ENCODE measurements at regions not wholly inside any gene's neighbourhood (a gene's known extent, or its start where the extent isn't known, plus 50 kb on each side); places are given as distances from the start of the nearest gene placed in this dataset.

DNA sequence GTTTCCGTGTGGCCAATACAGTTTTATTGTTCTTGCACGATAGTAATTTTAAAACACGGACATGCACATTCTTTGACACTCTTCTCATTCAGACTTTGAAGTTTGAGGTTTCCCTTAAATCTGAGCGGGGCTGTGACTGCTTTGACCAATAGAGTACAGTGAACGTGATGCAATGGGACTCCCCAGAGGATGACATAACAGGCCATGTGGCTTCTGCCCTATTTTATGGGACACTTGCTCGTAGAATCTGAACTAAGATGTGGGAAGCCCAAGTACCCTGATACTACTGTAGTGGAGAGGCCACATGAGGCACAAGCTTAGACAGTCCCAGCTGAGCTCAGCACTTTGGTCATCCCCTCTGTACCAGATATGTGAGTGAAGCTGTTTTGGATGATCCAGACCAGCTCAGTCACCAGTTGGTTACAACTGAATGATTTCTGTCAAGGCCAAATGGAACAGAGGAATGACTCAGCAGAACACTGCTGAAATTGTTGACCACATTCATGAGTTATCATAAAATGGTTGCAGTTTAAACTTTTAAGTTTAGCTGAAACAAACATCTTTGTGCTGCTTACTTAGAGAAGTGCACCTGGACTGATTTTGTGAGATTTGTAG lies 279.4 kb downstream of the RFPL4B start:
- Histone ChIP-seq H3K36me3 (no peaks in the 10 kb centered on the region), H3K27ac (no peak overlapping the region), H3K27me3 (replicated peaks) (no peaks in the 10 kb centered on the region), H3K4me1 (replicated peaks) (peaks cover 6% of the 10 kb centered on the region), H3K9me3 (replicated peaks) (no peaks in the 10 kb centered on the region), H3K4me3 (no peak overlapping the region)
- DNase-seq (ENCODE audit: low read depth in 1 of 2, low spot score in 2 of 2), result no peak

DNA sequence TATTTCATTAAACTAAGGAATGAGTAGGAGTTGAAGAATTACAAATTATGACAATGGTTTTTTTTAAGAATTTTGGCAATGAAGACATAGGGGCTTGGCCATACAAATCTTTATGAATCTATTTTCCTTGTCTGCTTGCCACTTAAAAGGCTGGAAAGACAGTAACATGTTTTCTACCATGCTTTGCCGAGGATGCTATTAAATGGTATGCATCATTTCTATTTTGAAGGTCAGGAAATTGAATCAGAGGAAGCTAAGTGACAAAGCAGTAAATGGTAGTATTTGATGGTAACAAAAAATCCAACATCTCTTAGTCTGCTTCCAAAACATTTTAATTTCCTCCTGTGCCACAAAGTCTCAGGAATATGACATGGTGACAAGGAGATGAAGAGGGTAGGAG lies 287.2 kb downstream of the RFPL4B start:
- H3K4me3 ChIP-seq, result no peak overlapping the region
- H3K27me3 ChIP-seq (replicated peaks), result no peaks in the 10 kb centered on the region
- peaks cover 32% of the 10 kb centered on the region for H3K4me1 ChIP-seq (replicated peaks)
- H3K36me3 ChIP-seq, result no peaks in the 10 kb centered on the region
- no peaks in the 10 kb centered on the region for H3K9me3 ChIP-seq (replicated peaks)
- no peak overlapping the region for H3K27ac ChIP-seq
- DNase-seq (ENCODE audit: low read depth in 1 of 2, low spot score in 2 of 2), result no peak

DNA sequence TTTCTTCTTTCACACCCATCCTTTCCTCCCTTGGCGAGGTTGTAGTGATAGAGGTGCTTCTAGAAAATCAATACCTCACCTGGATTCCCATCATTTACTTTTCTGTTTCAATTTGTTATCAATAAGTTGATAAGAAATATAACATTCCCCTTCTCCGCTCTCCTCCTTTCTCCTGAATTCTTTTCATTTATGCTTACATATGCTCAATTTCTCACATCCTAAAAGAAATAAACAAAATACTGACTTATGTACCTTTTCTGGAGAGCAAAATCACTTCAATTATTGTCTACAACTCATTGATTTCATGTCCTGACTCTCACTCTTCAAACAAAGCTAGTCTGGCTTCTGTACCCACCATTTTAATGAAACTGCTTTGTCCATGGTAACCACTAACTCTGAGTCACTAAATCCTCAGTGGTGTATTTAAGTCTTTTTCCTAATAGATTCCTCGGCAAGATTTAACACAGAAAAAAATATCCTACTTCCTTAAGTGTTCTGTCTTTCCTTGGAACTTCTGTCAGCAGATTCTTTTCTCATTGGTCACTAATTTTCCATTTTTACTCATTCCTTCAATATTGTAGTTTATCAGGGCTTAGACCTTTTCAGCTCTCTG lies 289.6 kb downstream of the RFPL4B start:
- peaks cover 41% of the 10 kb centered on the region for H3K4me1 ChIP-seq (replicated peaks)
- DNase-seq (ENCODE audit: low read depth in 1 of 2, low spot score in 2 of 2), result peak in 1 of 2 experiments; percentile 77
- H3K27ac ChIP-seq, result peak overlapping the region; percentile 53

DNA sequence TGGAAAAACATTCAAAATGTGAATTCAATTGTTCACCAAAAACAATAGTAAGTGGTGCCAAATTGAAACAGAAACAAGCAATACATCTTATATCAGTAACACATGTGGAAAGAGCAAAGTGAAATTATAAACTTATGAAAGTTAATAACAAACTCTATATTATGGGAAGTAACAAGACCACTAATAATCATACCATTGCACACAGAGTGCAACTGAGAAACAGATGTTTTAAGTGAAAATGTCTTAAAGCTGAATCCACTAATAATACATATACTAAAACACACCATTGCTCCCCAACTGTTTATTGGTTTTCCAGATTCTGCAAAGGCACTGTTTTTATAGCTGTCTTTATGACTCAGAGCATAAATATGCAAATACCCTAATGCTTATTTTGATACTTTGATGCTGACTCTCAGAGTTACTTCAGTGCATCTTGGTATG lies 292.3 kb downstream of the RFPL4B start:
- no peaks in the 10 kb centered on the region for H3K36me3 ChIP-seq
- DNase-seq (ENCODE audit: low read depth in 1 of 2, low spot score in 2 of 2), result peak in 1 of 2 experiments; percentile 79
- H3K27ac ChIP-seq, result no peak overlapping the region; the same call in 1 of the 2 replicates
- peaks cover 41% of the 10 kb centered on the region for H3K4me1 ChIP-seq (replicated peaks)
- H3K27me3 ChIP-seq (replicated peaks), result no peaks in the 10 kb centered on the region
- no peaks in the 10 kb centered on the region for H3K9me3 ChIP-seq (replicated peaks)
- H3K4me3 ChIP-seq, result no peak overlapping the region

More for the DNA sequence above, 289.6 kb downstream of the RFPL4B start:
- H3K9me3 ChIP-seq (replicated peaks), result no peaks in the 10 kb centered on the region
- H3K27me3 ChIP-seq (replicated peaks), result no peaks in the 10 kb centered on the region
- no peak overlapping the region for H3K4me3 ChIP-seq
- no peaks in the 10 kb centered on the region for H3K36me3 ChIP-seq

DNA sequence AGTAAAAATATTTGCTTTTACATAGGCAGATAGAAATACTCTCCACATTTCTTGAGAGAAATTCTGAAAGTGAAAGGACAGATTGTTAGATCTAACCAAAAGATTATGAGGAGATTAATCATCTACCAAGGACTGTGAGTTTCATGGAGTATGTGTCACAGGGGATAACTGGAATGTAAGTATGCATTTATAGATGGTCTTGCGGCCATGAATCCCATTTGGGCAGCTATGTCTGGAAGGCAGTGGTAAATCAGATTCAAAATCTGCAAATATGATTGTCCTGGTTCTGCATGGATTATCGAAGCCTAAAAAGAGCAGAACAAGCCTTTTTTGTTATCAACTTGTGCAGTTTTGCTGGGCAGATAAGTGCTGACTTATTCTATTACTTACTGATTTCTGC lies 293.8 kb downstream of the RFPL4B start:
- Histone ChIP-seq H3K36me3 (no peaks in the 10 kb centered on the region), H3K27me3 (replicated peaks) (no peaks in the 10 kb centered on the region), H3K4me3 (no peak overlapping the region), H3K4me1 (replicated peaks) (peaks cover 41% of the 10 kb centered on the region), H3K27ac (peak overlapping the region; percentile 16; the same call in 1 of the 2 replicates), H3K9me3 (replicated peaks) (no peaks in the 10 kb centered on the region)
- DNase-seq (ENCODE audit: low read depth in 1 of 2, low spot score in 2 of 2), result peak in 1 of 2 experiments; percentile 30

DNA sequence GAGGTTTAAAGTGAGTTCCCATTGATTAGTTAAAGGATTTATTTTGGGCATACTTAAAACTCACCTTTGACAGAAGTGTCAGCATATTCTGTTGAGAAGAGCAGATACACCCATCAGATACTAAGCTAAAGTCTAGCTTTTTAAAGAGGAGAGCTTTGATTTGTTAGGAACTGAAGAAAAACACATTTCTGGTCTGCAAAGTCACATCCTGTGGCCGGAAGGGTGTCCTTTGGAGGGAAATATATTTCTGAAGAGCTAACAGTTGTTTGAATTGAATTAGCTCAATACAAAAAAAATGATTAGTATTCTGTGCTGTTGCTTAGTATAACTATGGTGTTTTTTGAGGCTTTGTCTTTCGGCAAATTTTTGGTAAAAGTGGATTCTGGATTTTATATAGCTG lies 302.7 kb downstream of the RFPL4B start:
- H3K27ac ChIP-seq, result no peak overlapping the region
- H3K4me1 ChIP-seq (replicated peaks), result no peaks in the 10 kb centered on the region
- no peaks in the 10 kb centered on the region for H3K36me3 ChIP-seq
- DNase-seq (ENCODE audit: low read depth in 1 of 2, low spot score in 2 of 2), result no peak
- no peaks in the 10 kb centered on the region for H3K27me3 ChIP-seq (replicated peaks)
- H3K9me3 ChIP-seq (replicated peaks), result no peaks in the 10 kb centered on the region
- H3K4me3 ChIP-seq, result no peak overlapping the region

DNA sequence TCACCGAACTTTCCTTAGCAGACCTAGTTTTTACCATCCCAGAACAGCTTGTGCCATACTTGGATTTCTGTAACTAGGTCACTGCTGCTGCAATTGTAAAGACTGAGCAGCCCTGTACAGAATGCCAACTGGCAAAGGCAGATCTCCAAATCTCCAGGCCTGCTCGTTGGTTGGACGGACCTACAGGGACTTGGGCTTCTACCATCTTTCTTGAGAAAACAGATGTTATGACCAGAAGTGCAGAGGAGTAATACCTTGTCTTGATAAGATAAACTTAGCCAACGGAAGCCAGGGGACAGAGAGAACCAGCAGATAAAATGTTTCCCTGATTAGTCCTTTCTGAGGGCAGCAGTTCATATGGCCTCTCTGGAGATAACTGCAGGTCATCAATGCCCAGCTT lies 304.1 kb downstream of the RFPL4B start:
- Histone ChIP-seq H3K27ac (no peak overlapping the region), H3K36me3 (no peaks in the 10 kb centered on the region), H3K4me3 (no peak overlapping the region), H3K4me1 (replicated peaks) (no peaks in the 10 kb centered on the region), H3K27me3 (replicated peaks) (no peaks in the 10 kb centered on the region), H3K9me3 (replicated peaks) (no peaks in the 10 kb centered on the region)
- DNase-seq (ENCODE audit: low read depth in 1 of 2, low spot score in 2 of 2), result no peak

DNA sequence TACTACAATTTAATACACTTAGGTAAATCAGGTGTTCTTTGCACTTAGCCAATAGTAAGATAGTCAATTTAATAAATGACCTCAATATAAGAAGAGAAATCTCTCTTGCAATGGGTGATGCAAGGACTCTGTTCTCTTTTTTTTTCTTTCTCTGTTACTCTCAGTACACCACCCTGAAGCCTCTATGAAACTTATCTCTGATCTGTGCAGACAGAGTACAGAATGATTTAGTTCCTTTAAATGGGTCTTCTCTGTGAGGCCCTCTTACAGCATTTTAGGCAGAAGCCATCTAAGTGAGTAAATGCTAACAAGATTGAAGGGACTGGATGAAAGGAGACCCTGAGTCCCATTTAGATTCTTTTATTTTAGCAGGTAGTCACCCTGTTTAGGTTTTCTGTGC lies 312.8 kb downstream of the RFPL4B start:
- Histone ChIP-seq H3K27ac (no peak overlapping the region), H3K4me1 (replicated peaks) (no peaks in the 10 kb centered on the region), H3K36me3 (no peaks in the 10 kb centered on the region), H3K9me3 (replicated peaks) (no peaks in the 10 kb centered on the region), H3K4me3 (no peak overlapping the region), H3K27me3 (replicated peaks) (no peaks in the 10 kb centered on the region)
- DNase-seq (ENCODE audit: low read depth in 1 of 2, low spot score in 2 of 2), result no peak

DNA sequence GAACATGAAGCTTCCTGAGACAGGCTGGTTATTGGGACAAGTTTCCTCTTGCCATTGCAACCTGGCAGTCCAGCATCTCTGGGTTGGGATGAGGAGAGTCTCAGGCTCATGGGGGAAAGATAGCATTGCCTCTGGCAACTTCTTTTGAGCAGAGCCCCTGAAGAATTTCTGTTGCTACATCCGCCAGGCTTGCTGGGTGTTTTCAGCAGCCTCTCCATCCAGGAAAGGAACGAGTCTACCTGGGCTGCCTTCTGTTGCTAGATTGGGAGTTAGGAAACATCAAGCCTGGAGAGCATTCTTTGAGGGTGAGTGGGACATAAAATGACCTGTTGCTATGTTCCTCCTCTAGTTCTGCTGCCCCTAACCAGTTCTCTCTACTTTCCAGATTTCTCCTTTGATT lies 313.5 kb downstream of the RFPL4B start:
- no peak overlapping the region for H3K27ac ChIP-seq
- DNase-seq (ENCODE audit: low read depth in 1 of 2, low spot score in 2 of 2), result no peak
- no peaks in the 10 kb centered on the region for H3K36me3 ChIP-seq
- H3K27me3 ChIP-seq (replicated peaks), result no peaks in the 10 kb centered on the region
- no peaks in the 10 kb centered on the region for H3K9me3 ChIP-seq (replicated peaks)
- H3K4me1 ChIP-seq (replicated peaks), result no peaks in the 10 kb centered on the region
- H3K4me3 ChIP-seq, result no peak overlapping the region

DNA sequence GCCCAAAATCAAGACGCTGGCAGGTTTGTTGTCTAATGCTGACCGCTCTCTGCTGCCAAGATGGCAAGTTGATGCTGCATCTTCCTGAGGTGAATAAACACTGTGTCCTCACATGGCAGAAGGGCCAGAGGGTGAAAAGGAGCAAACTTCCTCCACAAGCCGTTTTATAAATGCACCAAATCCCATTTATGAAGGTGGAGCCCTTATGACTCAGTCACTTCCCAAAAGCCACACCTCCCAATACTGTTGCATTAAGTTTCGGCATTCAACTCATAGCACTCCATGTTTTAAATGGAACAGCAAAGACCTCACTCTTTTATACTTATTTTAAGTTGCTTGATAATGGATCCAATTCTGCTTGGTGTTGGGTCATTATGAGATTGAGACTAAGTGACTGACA lies 316.6 kb downstream of the RFPL4B start:
- Histone ChIP-seq H3K36me3 (no peaks in the 10 kb centered on the region), H3K4me3 (no peak overlapping the region), H3K9me3 (replicated peaks) (no peaks in the 10 kb centered on the region), H3K27ac (no peak overlapping the region), H3K27me3 (replicated peaks) (no peaks in the 10 kb centered on the region), H3K4me1 (replicated peaks) (no peaks in the 10 kb centered on the region)
- DNase-seq (ENCODE audit: low read depth in 1 of 2, low spot score in 2 of 2), result no peak

DNA sequence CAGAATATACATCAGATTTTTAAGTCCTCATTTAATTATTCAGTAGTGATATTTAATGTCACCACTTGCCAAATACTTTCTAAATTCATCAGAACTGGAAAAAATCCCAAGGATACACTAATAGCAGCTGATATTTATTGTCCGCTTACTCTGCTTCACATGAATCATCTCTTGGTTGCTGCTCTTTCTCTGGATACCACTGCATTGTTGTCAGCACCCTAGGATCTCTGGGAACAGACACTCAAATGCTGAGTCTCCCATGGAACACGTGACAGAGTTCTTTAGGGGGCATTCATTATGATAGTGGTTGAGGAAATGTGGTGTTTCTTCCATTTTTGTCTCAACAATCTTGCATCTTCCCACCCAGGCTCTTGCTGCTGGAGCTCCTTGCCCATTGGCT lies 318.0 kb downstream of the RFPL4B start:
- no peak for DNase-seq (ENCODE audit: low read depth in 1 of 2, low spot score in 2 of 2)
- Histone ChIP-seq H3K27me3 (replicated peaks) (no peaks in the 10 kb centered on the region), H3K9me3 (replicated peaks) (no peaks in the 10 kb centered on the region), H3K27ac (no peak overlapping the region), H3K36me3 (no peaks in the 10 kb centered on the region), H3K4me1 (replicated peaks) (no peaks in the 10 kb centered on the region), H3K4me3 (no peak overlapping the region)

DNA sequence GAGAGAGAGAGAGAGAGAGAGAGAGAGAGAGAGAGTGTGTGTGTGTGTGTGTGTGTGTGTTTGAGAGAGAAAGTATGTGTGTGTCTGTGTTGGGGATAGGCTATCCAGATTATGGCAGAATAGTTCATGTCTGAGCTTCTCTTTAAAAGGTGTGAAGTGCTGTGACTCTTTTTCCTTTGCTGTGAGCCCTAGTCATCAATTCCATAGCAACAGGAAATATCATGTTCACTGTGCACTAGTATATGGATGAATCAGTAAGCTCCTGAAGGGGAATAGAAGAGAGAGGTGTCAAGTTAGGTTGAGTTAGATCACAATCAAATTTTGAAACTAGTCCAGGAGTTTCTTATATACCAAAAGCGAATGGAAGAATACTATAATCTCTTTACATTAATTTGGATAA lies 318.7 kb downstream of the RFPL4B start:
- no peaks in the 10 kb centered on the region for H3K4me1 ChIP-seq (replicated peaks)
- no peaks in the 10 kb centered on the region for H3K27me3 ChIP-seq (replicated peaks)
- no peak for DNase-seq (ENCODE audit: low read depth in 1 of 2, low spot score in 2 of 2)
- no peak overlapping the region for H3K4me3 ChIP-seq
- H3K9me3 ChIP-seq (replicated peaks), result no peaks in the 10 kb centered on the region
- no peak overlapping the region for H3K27ac ChIP-seq
- no peaks in the 10 kb centered on the region for H3K36me3 ChIP-seq

DNA sequence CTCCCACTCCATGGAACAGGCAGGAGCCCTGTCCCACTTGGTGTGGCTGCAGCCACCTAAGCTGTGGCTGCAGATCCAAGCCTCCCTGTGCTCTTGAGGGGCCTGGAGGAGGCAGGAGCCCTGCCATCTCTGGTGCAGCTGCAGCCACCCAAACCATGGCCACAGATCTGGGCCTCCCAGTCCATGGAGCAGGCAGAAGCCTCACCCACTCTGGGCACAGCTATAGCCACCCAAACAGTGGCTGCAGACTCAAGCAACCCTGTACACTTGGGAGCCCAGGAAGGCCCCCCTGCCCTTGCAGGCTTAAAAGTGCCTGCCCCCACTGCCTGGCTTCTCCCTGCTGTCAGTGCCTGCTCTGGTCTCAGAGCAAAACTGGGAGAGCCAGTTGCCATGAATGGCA lies 320.3 kb downstream of the RFPL4B start:
- no peaks in the 10 kb centered on the region for H3K4me1 ChIP-seq (replicated peaks)
- H3K4me3 ChIP-seq, result no peak overlapping the region
- DNase-seq (ENCODE audit: low read depth in 1 of 2, low spot score in 2 of 2), result no peak
- no peaks in the 10 kb centered on the region for H3K9me3 ChIP-seq (replicated peaks)
- H3K27me3 ChIP-seq (replicated peaks), result no peaks in the 10 kb centered on the region
- H3K27ac ChIP-seq, result no peak overlapping the region
- H3K36me3 ChIP-seq, result no peaks in the 10 kb centered on the region

DNA sequence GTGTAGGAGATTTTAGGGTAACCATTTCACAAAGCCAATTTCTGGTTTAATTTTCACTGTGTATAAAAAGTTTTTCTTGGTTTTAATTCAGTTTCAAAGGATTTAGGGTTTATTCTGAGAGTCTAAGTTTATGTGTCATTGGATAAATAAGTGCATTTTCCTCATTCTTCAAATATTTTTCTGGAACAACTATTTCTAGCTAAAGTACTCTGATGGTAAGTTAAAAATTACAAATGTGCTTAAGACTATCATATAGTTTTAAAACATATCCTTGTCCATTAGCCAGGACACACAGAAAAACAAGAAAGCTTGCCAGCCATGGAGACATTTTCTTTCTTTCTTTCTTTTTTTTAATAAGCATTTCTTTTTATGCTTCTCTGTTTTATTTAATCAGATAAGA lies 333.0 kb downstream of the RFPL4B start:
- no peaks in the 10 kb centered on the region for H3K27me3 ChIP-seq (replicated peaks)
- H3K4me1 ChIP-seq (replicated peaks), result peaks cover 46% of the 10 kb centered on the region
- no peak overlapping the region for H3K4me3 ChIP-seq
- H3K9me3 ChIP-seq (replicated peaks), result no peaks in the 10 kb centered on the region
- H3K36me3 ChIP-seq, result no peaks in the 10 kb centered on the region
- H3K27ac ChIP-seq, result peak overlapping the region; percentile 80
- peak in 1 of 2 experiments; percentile 66 for DNase-seq (ENCODE audit: low read depth in 1 of 2, low spot score in 2 of 2)

DNA sequence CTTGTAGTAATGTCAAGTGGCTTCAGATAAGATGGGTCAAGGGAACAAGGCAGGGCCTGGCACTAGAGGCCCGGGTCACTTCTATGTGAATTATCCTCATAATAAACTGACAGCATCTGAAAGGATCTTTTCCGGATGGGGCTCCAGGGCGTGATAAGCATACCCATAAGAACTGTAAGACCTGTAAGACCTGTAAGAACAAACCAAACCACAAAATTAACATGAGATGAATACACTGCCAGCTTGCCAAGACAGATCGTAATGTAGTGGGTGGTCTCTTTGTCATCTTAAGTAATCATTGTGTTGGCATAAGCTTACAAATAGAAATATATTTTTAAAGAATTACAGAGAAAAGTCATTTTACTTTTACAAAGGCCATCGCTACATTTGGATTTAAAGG lies 334.9 kb downstream of the RFPL4B start:
- DNase-seq (ENCODE audit: low read depth in 1 of 2, low spot score in 2 of 2), result peak in 1 of 2 experiments; percentile 68
- Histone ChIP-seq H3K4me3 (no peak overlapping the region), H3K4me1 (replicated peaks) (peaks cover 46% of the 10 kb centered on the region), H3K9me3 (replicated peaks) (no peaks in the 10 kb centered on the region), H3K27me3 (replicated peaks) (no peaks in the 10 kb centered on the region), H3K27ac (peak overlapping the region; percentile 50), H3K36me3 (no peaks in the 10 kb centered on the region)

All from SJSA1 (cell line).